Esophagus squamous epithelium (tissue), 5 donors: ENCODE measurements at regions not wholly inside any gene's neighbourhood (a gene's known extent, or its start where the extent isn't known, plus 50 kb on each side); places are given as distances from the start of the nearest gene placed in this dataset.

ENCODE experiments used
- DNase-seq: peaks from one replicate; lab custom pipeline; 2025; lab: John Stamatoyannopoulos, UW
- H3K27ac ChIP-seq, 4 donors: fragments of 200-600 bp; sonication (generic); one replicate each; pipeline ENCODE4 v1.5.1; 2016 to 2019; ENCODE audit warnings: mild to moderate bottlenecking in 1 of 4
- H3K27me3 ChIP-seq, 4 donors: fragments of 200-600 bp; sonication (generic); 1 replicate in 3 of 4; 2 replicates in 1 of 4; pipeline versions ENCODE4 v1.5.1 to v1.6.0; 2017 to 2021; ENCODE audit warnings: antibody characterized with exemption in 1 of 4
- H3K36me3 ChIP-seq, 3 donors: fragments of 200-600 bp; sonication (generic); one replicate each; pipeline ENCODE4 v1.5.1; 2016 to 2019
- H3K4me1 ChIP-seq, 3 donors: fragments of 200-600 bp; sonication (generic); one replicate each; pipeline ENCODE4 v1.5.1; 2017 to 2019
- H3K4me3 ChIP-seq, 4 donors: fragments of 200-600 bp; sonication (generic); 1 replicate in 3 of 4; 2 replicates in 1 of 4; pipeline ENCODE4 v1.5.1; 2016 to 2019; ENCODE audit warnings: mild to moderate bottlenecking in 2 of 4, moderate library complexity in 1 of 4
- H3K9me3 ChIP-seq, 3 donors: fragments of 200-600 bp; sonication (generic); one replicate each; pipeline ENCODE4 v1.5.1; 2016 to 2019
- CTCF ChIP-seq, 6 experiments: fragments of 450-650 bp in 4 of 6; fragments of 200-600 bp in 2 of 6; sonication (generic) in 2 of 6; IDR thresholded peaks; one replicate each; pipeline ENCODE4 v1.5.1; 2016 to 2019; ENCODE audit warnings: antibody characterized with exemption in 6 of 6, mild to moderate bottlenecking in 4 of 6, moderate library complexity in 4 of 6
- POLR2A ChIP-seq, 4 donors: fragments of 450-650 bp; IDR thresholded peaks; one replicate each; pipeline ENCODE4 v1.6.1; 2017; ENCODE audit warnings: antibody characterized with exemption in 4 of 4, mild to moderate bottlenecking in 4 of 4, moderate library complexity in 3 of 4
- WGBS, 2 donors: methylation state at CpG; one replicate each; pipeline ENCODE4 v1.1.5; 2018; 5-methylcytosine and 5-hydroxymethylcytosine counted together
- intact Hi-C: fragments of 100-400 bp; cut with DNase I; formaldehyde crosslinking; loops from one replicate; pipeline ENCODE4 v1.15.0; 2022
- small RNA-seq, 4 donors: library from RNA; depleted of rRNA; stranded (forward); fragments of <200 nt; gene quantifications; one replicate each; pipeline ENCODE3, GENCODE V24; 2016
- donor health status: DM: yes; HTN: yes; CAD: no.

DNA sequence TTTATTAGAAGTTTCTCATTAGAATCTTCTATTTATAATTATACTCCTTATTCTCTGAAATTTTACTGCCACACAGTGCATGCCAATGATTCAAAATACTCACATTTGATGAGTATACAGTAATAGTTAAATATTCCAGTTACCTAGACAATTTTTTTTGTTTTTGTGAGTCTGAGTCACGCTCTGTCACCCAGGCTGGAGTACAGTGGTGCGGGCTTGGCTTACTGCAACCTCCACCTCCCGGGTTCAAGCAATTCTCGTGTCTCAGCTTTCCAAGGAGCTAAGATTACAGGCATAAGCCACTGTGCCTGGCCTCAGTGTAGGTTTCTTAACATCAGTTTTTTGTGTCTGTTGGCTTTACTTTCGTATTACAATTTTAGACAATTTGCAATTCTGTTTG, 87.1 kb downstream of the ZNF486 start:
- 82 to 83% methylated on average over 5 of the region's 5 CpGs for WGBS, 2 donors
- Histone ChIP-seq H3K4me3 (no peak overlapping the region), H3K4me1 (no peaks in the 10 kb centered on the region), H3K36me3 (no peaks in the 10 kb centered on the region), H3K27me3 (no peaks in the 10 kb centered on the region), H3K9me3 (peaks cover 0 to 10% (median 0%) of the 10 kb centered on the region in 3 donors), H3K27ac (no peak overlapping the region)
- intact Hi-C loops = no loop called here
- DNase-seq = no peak
- TF ChIP-seq POLR2A (IDR thresholded peaks at IDR 0.05) (no peak), CTCF (IDR thresholded peaks at IDR 0.05) (no peak)

DNA sequence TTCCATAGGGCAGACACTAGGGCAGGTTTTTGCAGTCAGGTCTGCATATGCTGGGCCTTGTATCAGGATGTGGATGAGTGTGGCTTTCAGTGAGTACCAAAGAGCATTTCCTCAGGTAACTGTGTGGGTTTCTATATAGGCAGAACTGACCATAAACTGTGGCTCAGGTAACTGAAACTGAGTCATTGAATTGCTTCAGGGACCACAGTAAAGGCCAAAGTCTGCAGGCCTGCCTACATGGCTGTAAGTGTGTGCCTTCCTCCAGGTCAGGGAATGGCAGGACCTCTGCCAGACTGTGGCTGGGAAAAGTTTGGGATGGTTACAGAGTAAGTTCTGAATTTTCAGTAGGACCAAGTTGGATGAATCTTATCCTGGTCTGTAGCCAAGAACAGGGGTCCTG, 85.6 kb downstream of the ZNF486 start:
- TF ChIP-seq POLR2A (IDR thresholded peaks at IDR 0.05) (no peak), CTCF (IDR thresholded peaks at IDR 0.05) (no peak)
- peaks cover 0 to 10% (median 0%) of the 10 kb centered on the region in 3 donors for H3K9me3 ChIP-seq
- no peak overlapping the region for H3K27ac ChIP-seq
- H3K4me3 ChIP-seq = no peak overlapping the region
- H3K36me3 ChIP-seq = no peaks in the 10 kb centered on the region
- no peaks in the 10 kb centered on the region for H3K27me3 ChIP-seq
- intact Hi-C loops = no loop called here
- DNase-seq = no peak
- H3K4me1 ChIP-seq = no peaks in the 10 kb centered on the region

DNA sequence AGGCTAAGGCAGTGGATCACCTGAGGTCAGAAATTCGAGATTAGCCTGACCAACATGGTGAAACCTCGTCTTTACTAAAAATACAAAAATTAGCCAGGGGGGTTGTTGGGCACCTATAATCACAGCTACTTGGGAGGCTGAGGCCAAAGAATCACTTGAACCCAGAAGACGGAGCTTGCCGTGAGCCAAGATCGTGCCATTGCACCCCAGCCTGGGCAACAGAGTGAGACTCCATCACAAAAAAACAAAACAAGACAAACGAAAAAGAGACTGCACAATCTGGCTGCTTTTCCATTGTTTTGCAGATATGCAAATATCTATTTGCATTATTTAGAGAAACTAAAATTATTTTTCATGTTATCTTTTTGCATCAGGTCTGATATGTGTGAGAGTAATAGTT, 83.6 kb downstream of the ZNF486 start:
- Histone ChIP-seq H3K36me3 (no peaks in the 10 kb centered on the region), H3K27me3 (no peaks in the 10 kb centered on the region), H3K9me3 (peaks cover 0 to 10% (median 0%) of the 10 kb centered on the region in 3 donors), H3K4me1 (no peaks in the 10 kb centered on the region), H3K4me3 (no peak overlapping the region), H3K27ac (no peak overlapping the region)
- intact Hi-C loops = no loop called here
- DNase-seq = no peak
- TF ChIP-seq POLR2A (IDR thresholded peaks at IDR 0.05) (no peak), CTCF (IDR thresholded peaks at IDR 0.05) (no peak)
- WGBS, 2 donors = 71 to 75% methylated on average over 6 of the region's 6 CpGs

DNA sequence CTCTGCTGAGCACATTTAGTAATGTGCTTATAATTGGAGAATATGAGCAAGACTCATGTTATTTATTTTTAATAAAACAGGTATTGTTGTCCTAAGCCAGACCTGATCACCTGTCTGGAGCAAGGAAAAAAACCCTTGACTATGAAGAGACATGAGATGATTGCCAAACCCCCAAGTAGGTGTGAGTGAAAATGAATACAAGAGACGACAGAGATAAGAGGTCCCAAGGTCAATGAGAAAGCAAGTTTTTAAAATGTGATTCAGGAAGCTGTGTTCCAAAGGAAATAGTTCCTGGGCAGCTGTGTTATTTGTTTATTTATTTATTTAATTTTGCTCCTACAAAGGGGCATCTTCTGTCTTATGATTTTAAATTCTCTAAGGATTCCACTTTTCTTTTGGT, 83.1 kb downstream of the ZNF486 start:
- 37 to 57% methylated on average over 1 of the region's 1 CpG for WGBS, 2 donors
- Histone ChIP-seq H3K27me3 (no peaks in the 10 kb centered on the region), H3K4me3 (no peak overlapping the region), H3K36me3 (no peaks in the 10 kb centered on the region), H3K9me3 (peaks cover 0 to 9% (median 0%) of the 10 kb centered on the region in 3 donors), H3K4me1 (no peaks in the 10 kb centered on the region), H3K27ac (no peak overlapping the region)
- TF ChIP-seq CTCF (IDR thresholded peaks at IDR 0.05) (no peak), POLR2A (IDR thresholded peaks at IDR 0.05) (no peak)
- no peak for DNase-seq
- intact Hi-C loops = no loop called here

Small RNA genes lying in the stretch of these regions (small RNA-seq; reads per million reads assigned to genes)
- 0.18 to 0.60 (median 0.24) reads per million in 4 donors for gene MIR1270
